ENCODE measurements at regions not wholly inside any gene's neighbourhood (a gene's known extent, or its start where the extent isn't known, plus 50 kb on each side); places are given as distances from the start of the nearest gene placed in this dataset.

- Histone ChIP-seq H3K9me3 (ENCODE audit: low read length) (no peaks in the 10 kb centered on the region), H3K4me1 (ENCODE audit: insufficient read depth, low read length) (no peaks in the 10 kb centered on the region), H3K4me2 (ENCODE audit: low read length) (no peak overlapping the region), H3F3A (ENCODE audit: low read length, unreplicated experiment) (no peaks in the 10 kb centered on the region), H2AFZ (ENCODE audit: low read length) (no peak overlapping the region), H3K79me2 (ENCODE audit: low read length) (no peaks in the 10 kb centered on the region), H3K27me3 (ENCODE audit: low read length) (no peaks in the 10 kb centered on the region), H3K9me2 (replicated peaks; ENCODE audit: low read length) (no peaks in the 10 kb centered on the region), H3K27ac (ENCODE audit: low read length) (no peak overlapping the region), H4K20me1 (ENCODE audit: low read length) (no peaks in the 10 kb centered on the region), H3K9ac (ENCODE audit: low read length) (no peak overlapping the region), H3K36me3 (ENCODE audit: low read depth, low read length) (no peaks in the 10 kb centered on the region), H3K4me3 (ENCODE audit: low read length) (no peak overlapping the region)
- ATAC-seq = no peak
- no TSS peak for BruUV-seq (replicated peaks)
- ChIA-PET CTCF (no interaction called here), POLR2A (ENCODE audit: unreplicated experiment) (no interaction called here)
- DNase-seq = no peak
- intact Hi-C loops (cut with micrococcal nuclease) = no loop called here
- TF ChIP-seq CTCF (conservative IDR thresholded peaks at IDR 0.05; ENCODE audit: low read depth, low read length) (no peak), EZH2 (IDR thresholded peaks at IDR 0.05; ENCODE audit: low read length, unreplicated experiment) (no peak), EZH2phosphoT487 (IDR thresholded peaks at IDR 0.05; ENCODE audit: borderline replicate concordance, low read length) (no peak)
Measured at GRCh38 chr10:4004990-4005389, 220.0 kb upstream of the KLF6 start.

GRCh38 chr10:4004144-4004543 lies 219.1 kb upstream of the KLF6 start:
- BruUV-seq (replicated peaks) = no TSS peak
- ATAC-seq (no peak), DNase-seq (no peak)
- Histone ChIP-seq H3K4me1 (ENCODE audit: insufficient read depth, low read length) (no peaks in the 10 kb centered on the region), H3K36me3 (ENCODE audit: low read depth, low read length) (no peaks in the 10 kb centered on the region), H3K79me2 (ENCODE audit: low read length) (no peaks in the 10 kb centered on the region), H3K9me3 (ENCODE audit: low read length) (no peaks in the 10 kb centered on the region), H3K9ac (ENCODE audit: low read length) (no peak overlapping the region), H3K27ac (ENCODE audit: low read length) (no peak overlapping the region), H3F3A (ENCODE audit: low read length, unreplicated experiment) (no peaks in the 10 kb centered on the region), H3K4me3 (ENCODE audit: low read length) (no peak overlapping the region), H3K4me2 (ENCODE audit: low read length) (no peak overlapping the region), H3K9me2 (replicated peaks; ENCODE audit: low read length) (no peaks in the 10 kb centered on the region), H2AFZ (ENCODE audit: low read length) (no peak overlapping the region), H3K27me3 (ENCODE audit: low read length) (no peaks in the 10 kb centered on the region), H4K20me1 (ENCODE audit: low read length) (no peaks in the 10 kb centered on the region)
- ChIA-PET POLR2A (ENCODE audit: unreplicated experiment) (no interaction called here), CTCF (no interaction called here)
- TF ChIP-seq EZH2 (IDR thresholded peaks at IDR 0.05; ENCODE audit: low read length, unreplicated experiment) (no peak), CTCF (conservative IDR thresholded peaks at IDR 0.05; ENCODE audit: low read depth, low read length) (no peak), EZH2phosphoT487 (IDR thresholded peaks at IDR 0.05; ENCODE audit: borderline replicate concordance, low read length) (no peak)
- intact Hi-C loops (cut with micrococcal nuclease) = no loop called here

GRCh38 chr10:4003348-4003973 lies 218.5 kb upstream of the KLF6 start:
- no peak for ATAC-seq
- no peaks in the 10 kb centered on the region for H3K36me3 ChIP-seq (ENCODE audit: low read depth, low read length)
- H3F3A ChIP-seq (ENCODE audit: low read length, unreplicated experiment) = no peaks in the 10 kb centered on the region
- no peaks in the 10 kb centered on the region for H3K4me1 ChIP-seq (ENCODE audit: insufficient read depth, low read length)
- H3K27ac ChIP-seq (ENCODE audit: low read length) = no peak overlapping the region
- DNase-seq = no peak
- no peaks in the 10 kb centered on the region for H3K27me3 ChIP-seq (ENCODE audit: low read length)
- intact Hi-C loops (cut with micrococcal nuclease) = no loop called here
- no peaks in the 10 kb centered on the region for H4K20me1 ChIP-seq (ENCODE audit: low read length)
- CTCF ChIA-PET = no interaction called here
- TF ChIP-seq CTCF (conservative IDR thresholded peaks at IDR 0.05; ENCODE audit: low read depth, low read length) (no peak), EZH2phosphoT487 (IDR thresholded peaks at IDR 0.05; ENCODE audit: borderline replicate concordance, low read length) (no peak), EZH2 (IDR thresholded peaks at IDR 0.05; ENCODE audit: low read length, unreplicated experiment) (no peak)
- no peak overlapping the region for H3K9ac ChIP-seq (ENCODE audit: low read length)
- no peaks in the 10 kb centered on the region for H3K9me3 ChIP-seq (ENCODE audit: low read length)
- no TSS peak for BruUV-seq (replicated peaks)
- H3K4me3 ChIP-seq (ENCODE audit: low read length) = no peak overlapping the region
- no peak overlapping the region for H2AFZ ChIP-seq (ENCODE audit: low read length)
- H3K4me2 ChIP-seq (ENCODE audit: low read length) = no peak overlapping the region
- POLR2A ChIA-PET (ENCODE audit: unreplicated experiment) = no interaction called here
- no peaks in the 10 kb centered on the region for H3K9me2 ChIP-seq (replicated peaks; ENCODE audit: low read length)
- H3K79me2 ChIP-seq (ENCODE audit: low read length) = no peaks in the 10 kb centered on the region

Data from PC-3 (cell line).